ENCODE measurements at regions not wholly inside any gene's neighbourhood (a gene's known extent, or its start where the extent isn't known, plus 50 kb on each side); places are given as distances from the start of the nearest gene placed in this dataset.

GRCh38 chr10:133010095-133010842 is 67.9 kb upstream of the CFAP46 start:
- Mint-ChIP-seq H3K27me3 (ENCODE audit: insufficient read depth, unreplicated experiment) (no peaks in the 10 kb centered on the region), H3K4me1 (ENCODE audit: insufficient read depth, unreplicated experiment) (no peaks in the 10 kb centered on the region), H3K4me3 (ENCODE audit: unreplicated experiment) (no peak overlapping the region), H3K9me3 (ENCODE audit: unreplicated experiment) (no peaks in the 10 kb centered on the region), H3K27ac (ENCODE audit: low read depth, unreplicated experiment) (no peak overlapping the region), H3K36me3 (ENCODE audit: insufficient read depth, unreplicated experiment) (no peaks in the 10 kb centered on the region)
- intact Hi-C loops (cut with micrococcal nuclease) = no loop called here
- POLR2A ChIA-PET = no interaction called here
- DNase-seq (ENCODE audit: unreplicated experiment) = no peak
- no TSS peak for BruUV-seq (replicated peaks)
- TF ChIP-seq CTCF (IDR thresholded peaks at IDR 0.05; ENCODE audit: unreplicated experiment) = no peak
- CTCF ChIA-PET = no interaction called here

GRCh38 chr10:133009218-133009950 is 67.0 kb upstream of the CFAP46 start:
- Mint-ChIP-seq H3K4me3 (ENCODE audit: unreplicated experiment) (no peak overlapping the region), H3K27me3 (ENCODE audit: insufficient read depth, unreplicated experiment) (no peaks in the 10 kb centered on the region), H3K4me1 (ENCODE audit: insufficient read depth, unreplicated experiment) (no peaks in the 10 kb centered on the region), H3K9me3 (ENCODE audit: unreplicated experiment) (no peaks in the 10 kb centered on the region), H3K36me3 (ENCODE audit: insufficient read depth, unreplicated experiment) (no peaks in the 10 kb centered on the region), H3K27ac (ENCODE audit: low read depth, unreplicated experiment) (no peak overlapping the region)
- ChIA-PET POLR2A (no interaction called here), CTCF (no interaction called here)
- no peak for DNase-seq (ENCODE audit: unreplicated experiment)
- intact Hi-C loops (cut with micrococcal nuclease) = no loop called here
- no peak for TF ChIP-seq CTCF (IDR thresholded peaks at IDR 0.05; ENCODE audit: unreplicated experiment)
- no TSS peak for BruUV-seq (replicated peaks)

- Mint-ChIP-seq H3K9me3 (ENCODE audit: unreplicated experiment) (no peaks in the 10 kb centered on the region), H3K4me3 (ENCODE audit: unreplicated experiment) (no peak overlapping the region), H3K27ac (ENCODE audit: low read depth, unreplicated experiment) (no peak overlapping the region), H3K4me1 (ENCODE audit: insufficient read depth, unreplicated experiment) (no peaks in the 10 kb centered on the region), H3K27me3 (ENCODE audit: insufficient read depth, unreplicated experiment) (no peaks in the 10 kb centered on the region), H3K36me3 (ENCODE audit: insufficient read depth, unreplicated experiment) (no peaks in the 10 kb centered on the region)
- no peak for TF ChIP-seq CTCF (IDR thresholded peaks at IDR 0.05; ENCODE audit: unreplicated experiment)
- intact Hi-C loops (cut with micrococcal nuclease) = no loop called here
- ChIA-PET POLR2A (no interaction called here), CTCF (no interaction called here)
- BruUV-seq (replicated peaks) = no TSS peak
- no peak for DNase-seq (ENCODE audit: unreplicated experiment)
Measured at GRCh38 chr10:133008736-133009135, 66.4 kb upstream of the CFAP46 start.

- DNase-seq (ENCODE audit: unreplicated experiment) = no peak
- Mint-ChIP-seq H3K4me3 (ENCODE audit: unreplicated experiment) (no peak overlapping the region), H3K27me3 (ENCODE audit: insufficient read depth, unreplicated experiment) (no peaks in the 10 kb centered on the region), H3K27ac (ENCODE audit: low read depth, unreplicated experiment) (no peak overlapping the region), H3K4me1 (ENCODE audit: insufficient read depth, unreplicated experiment) (no peaks in the 10 kb centered on the region), H3K9me3 (ENCODE audit: unreplicated experiment) (no peaks in the 10 kb centered on the region), H3K36me3 (ENCODE audit: insufficient read depth, unreplicated experiment) (no peaks in the 10 kb centered on the region)
- POLR2A ChIA-PET = no interaction called here
- CTCF ChIA-PET = no interaction called here
- intact Hi-C loops (cut with micrococcal nuclease) = no loop called here
- BruUV-seq (replicated peaks) = no TSS peak
- TF ChIP-seq CTCF (IDR thresholded peaks at IDR 0.05; ENCODE audit: unreplicated experiment) = no peak
Measured at GRCh38 chr10:133008196-133008595, 65.8 kb upstream of the CFAP46 start.
